Islet of Langerhans (tissue), 1 donor: ENCODE measurements at regions not wholly inside any gene's neighbourhood (a gene's known extent, or its start where the extent isn't known, plus 50 kb on each side); places are given as distances from the start of the nearest gene placed in this dataset.

Experiments used
- FAIRE-seq: peaks from one replicate; lab custom pipeline; 2011; peaks lifted over from hg19 to GRCh38; lab: Jason Lieb, UNC

- no peak for FAIRE-seq
These were observed 326.8 kb upstream of the N4BP1 start for GRCh38 chr16:48936811-48937210.

DNA sequence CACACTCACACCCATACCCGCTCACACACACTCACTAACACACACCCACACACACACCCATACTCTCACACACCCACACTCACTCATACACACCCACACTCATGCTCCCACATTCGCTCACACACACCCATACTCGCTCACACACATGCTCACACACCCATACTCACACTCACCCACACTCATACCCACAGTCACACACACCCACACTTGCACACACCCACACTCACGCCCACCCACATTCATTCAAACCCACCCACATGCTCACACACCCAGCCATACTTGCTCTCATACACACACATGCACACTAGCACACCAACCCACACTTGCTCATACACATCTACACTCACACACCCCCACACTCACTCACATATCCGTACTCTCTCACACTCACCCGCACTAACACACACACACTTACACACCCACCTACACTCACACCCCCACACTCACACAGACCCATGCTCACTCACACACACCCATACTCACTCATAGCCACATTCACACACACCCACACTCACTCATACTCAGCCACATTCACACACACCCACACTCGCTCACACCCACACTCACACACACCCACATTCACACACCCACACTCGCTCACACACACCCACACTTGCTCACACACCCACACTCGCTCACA lies 322.4 kb upstream of the N4BP1 start:
- no peak for FAIRE-seq

DNA sequence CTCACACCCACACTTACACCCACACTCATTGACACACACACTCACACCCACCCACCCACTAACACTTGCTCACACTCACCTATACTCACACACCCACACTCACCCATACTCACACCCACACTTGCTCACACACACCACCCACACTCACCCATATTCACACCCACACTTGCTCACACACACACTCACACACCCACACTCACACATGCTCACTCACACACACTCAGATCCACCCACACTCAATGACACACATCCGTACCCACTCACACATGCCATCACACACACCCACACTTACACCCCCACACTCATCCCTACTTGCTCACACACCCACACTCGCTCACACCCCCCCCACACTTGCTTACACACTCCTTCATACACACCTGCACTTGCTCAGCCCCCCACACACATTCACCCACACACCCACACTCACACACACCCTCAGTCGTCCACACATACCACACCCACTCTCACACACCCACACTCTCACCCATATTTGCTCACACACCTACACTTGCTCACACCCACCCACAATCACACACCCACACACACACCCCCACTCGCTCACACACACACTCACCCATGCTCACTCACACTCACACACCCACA lies 321.1 kb upstream of the N4BP1 start:
- FAIRE-seq = no peak

- FAIRE-seq = no peak
These were observed 309.8 kb upstream of the N4BP1 start for GRCh38 chr16:48919791-48920190.

- no peak for FAIRE-seq
These were observed 308.7 kb upstream of the N4BP1 start for GRCh38 chr16:48918520-48919258.

DNA sequence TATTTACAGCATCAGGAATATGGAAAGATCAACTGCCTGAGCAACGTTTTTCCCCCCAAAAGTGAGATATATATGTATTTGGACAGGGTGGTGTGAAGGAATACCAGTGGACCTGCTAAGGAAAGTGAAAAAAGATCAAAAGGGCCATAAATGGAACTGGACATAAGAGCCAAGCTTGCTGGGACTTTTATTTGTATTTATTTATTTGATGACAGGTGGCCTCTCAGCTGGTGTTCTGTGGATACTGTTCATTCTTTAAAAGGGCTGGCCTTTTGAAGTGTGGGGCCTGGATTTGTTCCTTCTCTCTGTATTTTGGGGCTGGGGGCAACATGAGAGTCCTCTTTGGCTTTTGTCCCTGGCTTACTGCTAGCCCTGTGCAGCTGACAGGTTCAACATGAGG lies 306.6 kb upstream of the N4BP1 start:
- FAIRE-seq = no peak

DNA sequence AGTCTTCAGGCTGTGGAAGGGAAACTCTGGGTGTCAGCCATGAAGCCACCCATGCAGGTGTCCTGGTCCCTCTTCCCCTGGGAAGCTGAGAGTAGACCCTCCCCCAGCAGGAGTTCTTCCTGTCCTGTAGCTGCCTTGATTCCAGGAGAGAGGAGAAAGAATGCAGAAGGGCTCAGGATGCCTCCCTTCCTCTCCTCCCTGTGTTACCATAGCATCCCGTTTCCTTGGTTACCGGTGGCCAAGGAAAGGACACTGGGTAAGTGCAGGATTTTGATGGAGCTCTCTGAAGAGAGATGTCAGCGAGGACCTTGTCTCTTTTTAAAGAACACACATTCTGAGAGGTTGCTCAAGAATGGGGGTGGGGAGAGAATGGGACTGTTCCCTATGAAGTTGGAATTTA lies 304.1 kb upstream of the N4BP1 start:
- no peak for FAIRE-seq

DNA sequence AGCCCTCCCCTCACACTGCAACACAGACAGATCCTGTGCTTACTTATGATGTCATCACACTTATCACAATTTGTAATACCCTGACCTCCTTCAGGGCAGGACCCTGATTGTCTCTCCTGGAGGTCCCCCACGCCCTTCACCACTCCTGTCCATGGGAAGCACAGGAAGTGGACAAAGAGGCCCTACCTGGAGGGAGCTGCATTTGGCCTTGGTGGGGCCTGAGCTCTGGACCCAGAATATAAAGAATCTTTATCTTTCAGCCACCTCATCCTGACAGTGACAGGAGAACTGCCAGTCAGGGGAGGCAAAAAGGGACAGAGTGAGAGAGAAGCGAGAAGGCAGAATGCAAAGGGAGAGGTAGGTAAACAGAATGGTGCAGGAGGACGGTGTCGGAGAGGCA lies 303.4 kb upstream of the N4BP1 start:
- no peak for FAIRE-seq

DNA sequence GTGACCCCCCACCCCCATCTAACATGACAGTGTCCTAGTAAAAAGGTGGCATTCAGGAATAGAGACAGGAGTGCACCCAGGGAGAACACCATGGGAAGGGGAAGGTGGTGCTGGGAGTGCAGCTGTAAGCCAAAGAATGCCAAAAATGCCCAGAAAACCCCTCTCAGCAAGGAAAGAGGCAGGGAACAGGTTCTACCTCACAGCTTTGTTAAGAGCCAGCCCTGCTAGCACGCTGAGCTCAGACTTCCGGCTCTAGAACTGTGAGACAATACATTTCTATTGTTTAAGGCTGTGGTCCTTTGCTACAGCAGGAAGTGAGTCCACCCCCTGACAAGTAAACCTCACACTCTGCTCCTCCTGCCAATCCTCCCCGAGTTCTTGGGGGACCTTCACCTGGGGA lies 302.4 kb upstream of the N4BP1 start:
- FAIRE-seq = no peak

DNA sequence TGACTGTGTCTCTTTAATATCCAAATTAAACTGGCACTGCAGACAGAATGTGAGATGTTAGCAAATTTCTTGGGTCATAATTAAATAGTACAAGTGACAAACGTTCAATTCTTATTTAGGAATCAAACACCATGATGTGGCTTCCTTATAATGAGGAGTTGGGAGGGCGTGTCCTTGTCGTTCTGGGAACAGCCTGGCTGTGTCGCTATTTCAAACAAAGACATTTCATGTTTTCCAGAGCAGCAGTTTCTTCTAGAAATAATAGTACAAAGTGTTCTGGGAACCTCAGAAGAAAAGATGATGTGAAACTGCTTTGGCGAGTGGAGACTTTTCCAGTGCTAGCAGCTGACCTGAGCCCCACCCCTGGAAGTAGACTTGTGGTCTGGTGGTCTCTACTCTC lies 301.7 kb upstream of the N4BP1 start:
- no peak for FAIRE-seq

DNA sequence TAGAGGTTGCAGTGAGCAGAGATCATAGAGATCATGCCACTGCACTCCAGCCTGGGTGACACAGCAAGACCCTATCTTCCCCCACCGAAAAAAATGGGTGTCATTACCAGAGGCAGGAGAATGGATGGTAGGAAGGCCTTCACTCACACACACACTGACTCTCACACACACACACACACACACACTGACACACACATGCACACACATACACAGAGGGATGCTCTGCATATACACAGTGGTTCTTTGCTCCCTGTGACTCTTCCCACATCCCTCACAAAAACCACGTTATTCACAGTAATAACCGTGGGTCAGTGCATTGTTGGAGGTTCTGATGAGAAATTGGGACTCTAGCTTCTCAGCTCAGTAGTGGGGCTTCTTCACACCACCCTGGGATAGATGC lies 300.2 kb upstream of the N4BP1 start:
- FAIRE-seq = no peak

DNA sequence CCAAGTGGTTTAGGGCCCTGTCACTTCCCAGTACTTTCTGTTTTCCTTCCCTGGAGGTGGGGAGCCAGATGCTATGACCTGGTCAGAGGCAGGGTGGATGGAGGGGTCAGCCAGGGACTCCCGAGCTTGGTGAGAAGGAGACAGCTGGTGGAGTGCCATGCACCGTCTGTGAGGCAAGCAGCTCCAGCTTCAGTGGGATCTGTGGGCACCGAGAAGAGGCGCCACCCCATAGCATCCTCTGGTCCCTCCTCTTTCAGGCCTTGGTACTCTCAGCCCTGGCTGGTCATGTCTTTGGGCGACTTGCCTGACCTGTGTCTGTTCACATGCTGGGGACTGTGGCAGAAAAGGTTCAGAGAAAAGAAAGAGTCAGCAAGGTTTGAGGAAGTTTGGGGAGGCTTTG lies 299.3 kb upstream of the N4BP1 start:
- no peak for FAIRE-seq

- no peak for FAIRE-seq
These were observed 298.1 kb upstream of the N4BP1 start for GRCh38 chr16:48907906-48908634.

GRCh38 chr16:48905632-48906505 lies 295.9 kb upstream of the N4BP1 start:
- FAIRE-seq = no peak

GRCh38 chr16:48904333-48904732 lies 294.4 kb upstream of the N4BP1 start:
- no peak for FAIRE-seq

- FAIRE-seq = no peak
These were observed 293.1 kb upstream of the N4BP1 start for GRCh38 chr16:48903039-48903438.

GRCh38 chr16:48901712-48902374 lies 291.9 kb upstream of the N4BP1 start:
- no peak for FAIRE-seq

DNA sequence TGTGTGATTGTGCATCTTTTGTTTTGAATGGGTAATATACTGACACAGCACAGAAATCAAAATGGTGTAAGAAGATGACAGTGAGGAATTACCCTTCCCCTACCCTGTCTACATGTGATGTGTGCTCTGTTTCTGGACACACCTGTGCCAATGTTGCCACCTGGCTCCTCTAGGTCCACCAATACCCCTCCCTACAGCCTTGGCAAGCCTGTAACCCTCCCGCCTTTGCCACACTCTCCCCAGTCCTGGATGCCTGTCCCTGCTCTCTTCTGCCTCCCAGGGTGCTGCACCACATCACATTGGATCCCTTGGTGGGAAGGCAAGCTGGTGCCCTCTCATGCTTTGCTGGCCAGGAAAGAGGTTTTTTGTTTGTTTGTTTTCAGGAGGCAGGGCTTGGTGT lies 289.5 kb upstream of the N4BP1 start:
- FAIRE-seq = no peak

GRCh38 chr16:48897698-48898205 lies 287.8 kb upstream of the N4BP1 start:
- no peak for FAIRE-seq

DNA sequence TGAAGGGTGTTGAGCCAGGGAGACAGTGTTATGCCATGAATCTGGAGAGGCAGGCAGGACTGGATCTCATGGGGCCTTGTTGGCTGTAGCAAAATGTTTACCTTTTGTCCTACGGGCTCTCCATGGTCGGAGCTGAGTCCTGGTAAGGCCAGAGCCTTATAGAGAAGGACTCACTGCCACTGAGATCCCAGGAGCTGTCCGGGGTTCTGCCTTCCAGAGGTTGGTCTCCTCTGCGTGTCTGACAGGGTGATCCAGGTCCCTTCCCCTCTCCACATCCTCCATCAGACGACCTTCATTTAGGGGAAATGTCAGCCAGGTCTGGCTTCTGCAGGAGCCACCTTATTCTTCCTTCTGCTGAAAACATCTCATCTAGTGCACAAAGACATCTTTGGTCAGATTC lies 285.2 kb upstream of the N4BP1 start:
- no peak for FAIRE-seq

GRCh38 chr16:48892893-48893292 lies 282.9 kb upstream of the N4BP1 start:
- FAIRE-seq = no peak
